ENCODE measurements at regions not wholly inside any gene's neighbourhood (a gene's known extent, or its start where the extent isn't known, plus 50 kb on each side); places are given as distances from the start of the nearest gene placed in this dataset.

- TF ChIP-seq CTCF (conservative IDR thresholded peaks at IDR 0.05), result no peak
- TF ChIP-seq EZH2 (IDR thresholded peaks at IDR 0.05; ENCODE audit: low read depth), result no peak
Measured at GRCh38 chr7:25055520-25056220, 69.4 kb downstream of the CYCS start.

Data from PC-9 (cell line).